ENCODE measurements at regions not wholly inside any gene's neighbourhood (a gene's known extent, or its start where the extent isn't known, plus 50 kb on each side); places are given as distances from the start of the nearest gene placed in this dataset.

DNA sequence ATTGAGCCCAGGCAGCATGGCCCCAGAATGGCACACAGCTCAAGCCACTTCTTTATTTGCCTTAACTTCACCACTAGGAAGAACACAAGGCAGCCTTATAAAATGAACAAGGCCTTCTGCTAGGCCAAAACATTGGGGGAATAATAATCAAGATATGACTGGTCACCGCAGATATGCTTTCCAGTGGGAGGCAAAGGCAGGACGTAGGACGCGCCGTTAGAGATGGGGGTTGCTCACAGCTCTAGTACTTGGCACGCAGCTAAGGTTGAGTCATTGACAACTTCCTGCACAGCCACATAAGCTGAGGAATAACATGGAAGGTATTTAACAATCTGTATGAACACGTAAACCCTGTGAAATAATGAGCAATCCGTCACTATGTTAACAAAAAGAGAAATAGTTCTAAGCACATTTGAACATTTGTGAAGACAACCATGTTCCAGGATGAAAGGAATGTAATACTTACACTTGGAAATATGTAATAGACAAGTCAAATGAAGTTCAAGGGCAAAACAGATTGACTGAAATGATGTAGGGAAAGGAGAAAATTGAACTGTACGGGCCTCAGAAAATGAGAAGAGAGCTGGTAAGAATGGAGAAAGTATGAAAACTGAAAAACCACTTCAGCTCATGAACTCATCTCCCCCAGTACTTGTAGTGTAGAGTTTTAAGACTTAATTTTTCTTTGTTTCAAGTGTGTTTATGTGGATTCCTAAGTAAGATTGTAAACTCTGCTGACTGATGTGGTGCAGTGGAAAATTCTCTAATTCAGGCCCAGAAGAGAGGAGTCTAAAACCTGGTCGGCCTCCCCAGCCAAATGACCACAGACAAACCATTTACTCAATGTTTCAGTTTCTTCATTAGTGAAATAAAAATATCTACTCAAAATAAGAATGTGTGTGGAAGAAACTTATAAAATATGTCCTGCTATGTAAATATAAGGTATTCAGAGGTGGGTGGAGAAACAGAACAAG lies 59.3 kb upstream of the CCDC91 start:
- TF ChIP-seq, protein P1, sequence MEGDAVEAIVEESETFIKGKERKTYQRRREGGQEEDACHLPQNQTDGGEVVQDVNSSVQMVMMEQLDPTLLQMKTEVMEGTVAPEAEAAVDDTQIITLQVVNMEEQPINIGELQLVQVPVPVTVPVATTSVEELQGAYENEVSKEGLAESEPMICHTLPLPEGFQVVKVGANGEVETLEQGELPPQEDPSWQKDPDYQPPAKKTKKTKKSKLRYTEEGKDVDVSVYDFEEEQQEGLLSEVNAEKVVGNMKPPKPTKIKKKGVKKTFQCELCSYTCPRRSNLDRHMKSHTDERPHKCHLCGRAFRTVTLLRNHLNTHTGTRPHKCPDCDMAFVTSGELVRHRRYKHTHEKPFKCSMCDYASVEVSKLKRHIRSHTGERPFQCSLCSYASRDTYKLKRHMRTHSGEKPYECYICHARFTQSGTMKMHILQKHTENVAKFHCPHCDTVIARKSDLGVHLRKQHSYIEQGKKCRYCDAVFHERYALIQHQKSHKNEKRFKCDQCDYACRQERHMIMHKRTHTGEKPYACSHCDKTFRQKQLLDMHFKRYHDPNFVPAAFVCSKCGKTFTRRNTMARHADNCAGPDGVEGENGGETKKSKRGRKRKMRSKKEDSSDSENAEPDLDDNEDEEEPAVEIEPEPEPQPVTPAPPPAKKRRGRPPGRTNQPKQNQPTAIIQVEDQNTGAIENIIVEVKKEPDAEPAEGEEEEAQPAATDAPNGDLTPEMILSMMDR (IDR thresholded peaks at IDR 0.05): no peak
- TF ChIP-seq USF2 (IDR thresholded peaks at IDR 0.05) (no peak), SMC3 (IDR thresholded peaks at IDR 0.05) (no peak), RNF2 (IDR thresholded peaks at IDR 0.05; ENCODE audit: borderline replicate concordance, low read depth) (no peak), MAFK (IDR thresholded peaks at IDR 0.05; ENCODE audit: partially characterized antibody) (no peak), GATA3 (IDR thresholded peaks at IDR 0.05; ENCODE audit: borderline replicate concordance) (peak; percentile 61; the same call in 1 of the 2 replicates)
